ENCODE measurements at regions not wholly inside any gene's neighbourhood (a gene's known extent, or its start where the extent isn't known, plus 50 kb on each side); places are given as distances from the start of the nearest gene placed in this dataset.

DNA sequence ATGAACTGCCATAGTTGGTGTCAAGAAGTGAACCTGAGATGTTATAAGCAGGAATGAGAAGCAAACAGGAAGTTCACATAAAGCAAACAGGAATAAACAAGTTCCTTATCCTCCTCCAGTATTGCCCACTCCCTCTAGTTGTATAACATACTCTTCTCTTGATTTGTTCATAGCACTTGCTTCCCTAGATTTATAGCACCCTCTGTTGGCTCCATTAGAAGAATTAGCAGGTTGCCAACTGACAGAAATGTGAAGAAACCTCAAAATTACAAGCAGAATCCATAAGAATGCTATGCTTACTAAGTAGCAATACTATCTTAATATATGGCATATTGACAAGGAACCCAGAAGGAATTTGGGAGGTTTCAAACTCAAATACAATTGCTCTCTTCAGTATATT is 195.4 kb downstream of the TBX18 start:
- no peak overlapping the region for H2BK20ac ChIP-seq (ENCODE audit: low read length)

More for the DNA sequence above, 195.4 kb downstream of the TBX18 start:
- H3K23me2 ChIP-seq (ENCODE audit: low read depth, low read length), result no peaks in the 10 kb centered on the region
- no peak overlapping the region for H3K56ac ChIP-seq (replicated peaks; ENCODE audit: insufficient read length, low read depth, low read length)
- H4K20me1 ChIP-seq (replicated peaks in 1 of 2; ENCODE audit: control insufficient read depth in 1 of 2, insufficient read depth in 2 of 2, low read length in 2 of 2), result no peaks in the 10 kb centered on the region
- no peak overlapping the region for H3K23ac ChIP-seq (ENCODE audit: insufficient read length)
- no peaks in the 10 kb centered on the region; a peak in 1 of 7 replicates for H3K4me1 ChIP-seq (replicated peaks in 1 of 4; ENCODE audit: control insufficient read depth in 3 of 4, insufficient read depth in 4 of 4, low read length in 3 of 4)
- no peak overlapping the region for H2BK12ac ChIP-seq (ENCODE audit: low read depth, low read length)
- POLR2A ChIA-PET (ENCODE audit: partially characterized antibody), result no interaction called here
- DNase-seq (ENCODE audit: low read depth in 1 of 2, low spot score in 2 of 2) (no peak), FAIRE-seq (peak; percentile 52)
- H3K18ac ChIP-seq (ENCODE audit: extremely low read depth, low read length), result no peak overlapping the region
- H2AFZ ChIP-seq (ENCODE audit: low read length), result peak overlapping the region; percentile 80; the same call in 1 of the 2 replicates
- no peak overlapping the region for H4K91ac ChIP-seq (replicated peaks; ENCODE audit: insufficient read length, low read length)
- H3K4me2 ChIP-seq (ENCODE audit: insufficient read depth in 1 of 2, low read depth in 2 of 2, low read length in 2 of 2), result no peak overlapping the region
- H3K4ac ChIP-seq (replicated peaks; ENCODE audit: insufficient read length, low read depth, low read length), result no peak overlapping the region
- CTCF ChIA-PET (ENCODE audit: partially characterized antibody), result interaction anchor here (0.9 to 2.8 kb wide), 6 partner anchors 19 to 146 kb away, joined by 3 to 17 read pairs (median 3); no protein-coding TSS in a partner anchor
- no peak overlapping the region for H2AK5ac ChIP-seq (ENCODE audit: low read depth, low read length)
- H2BK15ac ChIP-seq (ENCODE audit: low read length), result no peak overlapping the region
- no peaks in the 10 kb centered on the region for H3K79me2 ChIP-seq (ENCODE audit: control insufficient read depth in 1 of 2, insufficient read depth in 2 of 2, low read length in 2 of 2)
- no peaks in the 10 kb centered on the region for H3K79me1 ChIP-seq (ENCODE audit: low read depth, low read length)
- no peak overlapping the region for H3K9ac ChIP-seq (replicated peaks in 1 of 4; ENCODE audit: extremely low read depth in 1 of 4, low read depth in 3 of 4, low read length in 3 of 4)
- H3K4me3 ChIP-seq (ENCODE audit: extremely low read depth in 1 of 4, insufficient read depth in 2 of 4, low read depth in 3 of 4, low read length in 4 of 4), result no peak overlapping the region
- no peak overlapping the region for H4K5ac ChIP-seq (ENCODE audit: insufficient read length, low read depth, low read length)
- H2BK120ac ChIP-seq (replicated peaks; ENCODE audit: low read depth, low read length), result no peak overlapping the region
- no peaks in the 10 kb centered on the region for H3K27me3 ChIP-seq (replicated peaks in 1 of 4; ENCODE audit: control insufficient read depth in 3 of 4, extremely low read depth in 1 of 4, insufficient read depth in 3 of 4, low read length in 3 of 4)
- H3K14ac ChIP-seq (ENCODE audit: insufficient read length), result no peak overlapping the region
- no peak overlapping the region for H3K27ac ChIP-seq (ENCODE audit: low read depth, low read length)
- H2BK5ac ChIP-seq (ENCODE audit: low read depth, low read length), result no peak overlapping the region
- TF ChIP-seq SP2 (IDR thresholded peaks at IDR 0.05; ENCODE audit: low read length) (no peak), RAD21 (IDR thresholded peaks at IDR 0.05 in 1 of 2, conservative IDR thresholded peaks at IDR 0.05 in 1 of 2; ENCODE audit: low read depth in 2 of 2, low read length in 2 of 2) (peak; percentile 68 to 75)
- TF ChIP-seq, protein P1, sequence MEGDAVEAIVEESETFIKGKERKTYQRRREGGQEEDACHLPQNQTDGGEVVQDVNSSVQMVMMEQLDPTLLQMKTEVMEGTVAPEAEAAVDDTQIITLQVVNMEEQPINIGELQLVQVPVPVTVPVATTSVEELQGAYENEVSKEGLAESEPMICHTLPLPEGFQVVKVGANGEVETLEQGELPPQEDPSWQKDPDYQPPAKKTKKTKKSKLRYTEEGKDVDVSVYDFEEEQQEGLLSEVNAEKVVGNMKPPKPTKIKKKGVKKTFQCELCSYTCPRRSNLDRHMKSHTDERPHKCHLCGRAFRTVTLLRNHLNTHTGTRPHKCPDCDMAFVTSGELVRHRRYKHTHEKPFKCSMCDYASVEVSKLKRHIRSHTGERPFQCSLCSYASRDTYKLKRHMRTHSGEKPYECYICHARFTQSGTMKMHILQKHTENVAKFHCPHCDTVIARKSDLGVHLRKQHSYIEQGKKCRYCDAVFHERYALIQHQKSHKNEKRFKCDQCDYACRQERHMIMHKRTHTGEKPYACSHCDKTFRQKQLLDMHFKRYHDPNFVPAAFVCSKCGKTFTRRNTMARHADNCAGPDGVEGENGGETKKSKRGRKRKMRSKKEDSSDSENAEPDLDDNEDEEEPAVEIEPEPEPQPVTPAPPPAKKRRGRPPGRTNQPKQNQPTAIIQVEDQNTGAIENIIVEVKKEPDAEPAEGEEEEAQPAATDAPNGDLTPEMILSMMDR (IDR thresholded peaks at IDR 0.05; ENCODE audit: control extremely low read depth in 1 of 3, insufficient read depth in 1 of 3, low read depth in 1 of 3, low read length in 3 of 3), result peak in 2 of 3 experiments; percentile 42 to 43; a peak in 2 of 4 replicates
- no peak overlapping the region for H4K8ac ChIP-seq (ENCODE audit: extremely low read depth, insufficient read depth, low read length)
- H3K9me3 ChIP-seq (ENCODE audit: insufficient read depth in 2 of 2, low read depth in 1 of 2, low read length in 1 of 2), result no peaks in the 10 kb centered on the region
- H3K36me3 ChIP-seq (ENCODE audit: control insufficient read depth in 2 of 4, insufficient read depth in 4 of 4, low read length in 3 of 4), result no peaks in the 10 kb centered on the region

All from H1 (cell line).